GM21717 (cell line): ENCODE measurements at regions not wholly inside any gene's neighbourhood (a gene's known extent, or its start where the extent isn't known, plus 50 kb on each side); places are given as distances from the start of the nearest gene placed in this dataset.

ENCODE experiments used
- ATAC-seq: cut with Tn5 transposase; IDR thresholded peaks from one replicate; pipeline ENCODE4 v1.9.1; 2021; ENCODE audit warnings: mild to moderate bottlenecking, moderate library complexity; ENCODE audit not compliant: unreplicated experiment

- no peak for ATAC-seq
Measured at GRCh38 chr3:168212664-168213285, 117.1 kb upstream of the GOLIM4 start.

GRCh38 chr3:168205451-168205850 lies 109.7 kb upstream of the GOLIM4 start:
- ATAC-seq = no peak

GRCh38 chr3:168197162-168197561 lies 101.4 kb upstream of the GOLIM4 start:
- no peak for ATAC-seq

- no peak for ATAC-seq
Measured at GRCh38 chr3:168191856-168192255, 96.1 kb upstream of the GOLIM4 start.

GRCh38 chr3:168187233-168187632 lies 91.5 kb upstream of the GOLIM4 start:
- ATAC-seq = no peak

GRCh38 chr3:168186293-168186983 lies 90.7 kb upstream of the GOLIM4 start:
- ATAC-seq = no peak

GRCh38 chr3:168183774-168184173 lies 88.0 kb upstream of the GOLIM4 start:
- no peak for ATAC-seq

GRCh38 chr3:168168743-168169142 lies 73.0 kb upstream of the GOLIM4 start:
- no peak for ATAC-seq

GRCh38 chr3:168165390-168166269 lies 69.9 kb upstream of the GOLIM4 start:
- peak; percentile 77 for ATAC-seq

GRCh38 chr3:168162172-168162571 lies 66.4 kb upstream of the GOLIM4 start:
- ATAC-seq = no peak

GRCh38 chr3:168161696-168162095 lies 66.0 kb upstream of the GOLIM4 start:
- no peak for ATAC-seq

- no peak for ATAC-seq
Measured at GRCh38 chr3:168157903-168158302, 62.2 kb upstream of the GOLIM4 start.

GRCh38 chr3:168157099-168157700 lies 61.5 kb upstream of the GOLIM4 start:
- no peak for ATAC-seq

- ATAC-seq = peak; percentile 45
Measured at GRCh38 chr3:168156479-168156878, 60.8 kb upstream of the GOLIM4 start.

GRCh38 chr3:168155303-168155702 lies 59.6 kb upstream of the GOLIM4 start:
- ATAC-seq = no peak

GRCh38 chr3:168154089-168154488 lies 58.4 kb upstream of the GOLIM4 start:
- no peak for ATAC-seq

- ATAC-seq = no peak
Measured at GRCh38 chr3:168152149-168152548, 56.4 kb upstream of the GOLIM4 start.
